ENCODE measurements at regions not wholly inside any gene's neighbourhood (a gene's known extent, or its start where the extent isn't known, plus 50 kb on each side); places are given as distances from the start of the nearest gene placed in this dataset.

- H3K36me3 ChIP-seq (ENCODE audit: control insufficient read depth, insufficient read depth, low read length), result no peaks in the 10 kb centered on the region
- H3K27ac ChIP-seq (ENCODE audit: low read depth, low read length), result no peak overlapping the region
- no peak overlapping the region for H4K5ac ChIP-seq (ENCODE audit: low read length)
- no peaks in the 10 kb centered on the region for H3K4me1 ChIP-seq (ENCODE audit: control insufficient read depth, low read depth, low read length)
- no peak overlapping the region for H2BK120ac ChIP-seq (ENCODE audit: low read depth, low read length)
- H2AK5ac ChIP-seq (ENCODE audit: low read length), result no peak overlapping the region
- H3K4me3 ChIP-seq (ENCODE audit: low read length), result no peak overlapping the region
- H2BK5ac ChIP-seq (ENCODE audit: low read length), result no peak overlapping the region
- no peak overlapping the region for H4K8ac ChIP-seq (ENCODE audit: low read depth, low read length)
- H3K79me1 ChIP-seq (ENCODE audit: low read length), result no peaks in the 10 kb centered on the region
- DNase-seq, result no peak
- WGBS (ENCODE audit: extremely low coverage, insufficient coverage, low lambda C conversion rate), result no CpG with 5 or more reads among the region's 3 CpGs
- H2BK15ac ChIP-seq (replicated peaks; ENCODE audit: low read depth), result no peak overlapping the region
- H3K56ac ChIP-seq (ENCODE audit: low read length), result no peak overlapping the region
- no peak overlapping the region for H3K23ac ChIP-seq (ENCODE audit: low read length)
- H3K9ac ChIP-seq (ENCODE audit: low read length), result no peak overlapping the region
- no peak overlapping the region for H3K4me2 ChIP-seq (ENCODE audit: low read length)
- H3K18ac ChIP-seq (ENCODE audit: low read length), result no peak overlapping the region
- H3K4ac ChIP-seq (ENCODE audit: low read depth, low read length), result no peak overlapping the region
- H3K79me2 ChIP-seq (ENCODE audit: control insufficient read depth, insufficient read depth, low read length), result no peaks in the 10 kb centered on the region
- H3K27me3 ChIP-seq (ENCODE audit: insufficient read depth, low read length, poor library complexity), result no peaks in the 10 kb centered on the region
Measured at GRCh38 chr15:92243227-92243626, 150.5 kb upstream of the ST8SIA2 start.

- no peaks in the 10 kb centered on the region for H3K4me1 ChIP-seq (ENCODE audit: control insufficient read depth, low read depth, low read length)
- no CpG with 5 or more reads among the region's 1 CpG for WGBS (ENCODE audit: extremely low coverage, insufficient coverage, low lambda C conversion rate)
Measured at GRCh38 chr15:92244703-92245102, 149.0 kb upstream of the ST8SIA2 start.

DNA sequence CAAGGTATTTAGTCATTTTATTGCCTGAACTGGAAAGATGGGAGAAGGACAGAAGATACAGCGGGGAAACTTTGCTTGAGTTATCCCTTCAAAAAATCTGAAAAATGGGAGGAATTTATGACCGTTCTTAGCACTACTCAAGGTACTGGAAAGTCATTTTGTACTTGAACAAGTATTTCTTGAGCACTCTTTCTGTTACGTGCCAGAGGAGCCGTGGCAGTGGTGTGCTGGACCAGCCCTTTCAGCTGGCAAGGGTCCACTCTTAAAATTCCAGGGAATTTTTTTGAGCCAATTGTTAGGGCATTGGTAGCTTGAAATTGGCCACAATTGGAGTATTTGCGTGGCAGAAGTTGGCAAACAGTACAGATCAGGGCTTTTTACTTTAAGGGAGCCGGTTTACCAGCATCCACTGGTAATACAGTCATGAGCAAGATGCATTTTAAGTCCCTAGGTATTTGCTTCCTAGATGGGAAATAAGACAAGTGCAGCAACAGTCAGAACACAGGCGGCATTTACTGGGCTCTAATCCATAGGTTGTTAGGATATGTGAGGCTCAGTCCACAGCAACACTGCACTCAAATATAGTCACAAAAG lies 145.9 kb upstream of the ST8SIA2 start:
- H3K4me3 ChIP-seq (ENCODE audit: low read length), result no peak overlapping the region
- H3K4ac ChIP-seq (ENCODE audit: low read depth, low read length), result no peak overlapping the region
- no peaks in the 10 kb centered on the region for H3K27me3 ChIP-seq (ENCODE audit: insufficient read depth, low read length, poor library complexity)
- no peak overlapping the region for H3K56ac ChIP-seq (ENCODE audit: low read length)
- no peaks in the 10 kb centered on the region for H3K79me1 ChIP-seq (ENCODE audit: low read length)
- no peak overlapping the region for H2BK5ac ChIP-seq (ENCODE audit: low read length)
- H3K4me1 ChIP-seq (ENCODE audit: control insufficient read depth, low read depth, low read length), result no peaks in the 10 kb centered on the region
- no peaks in the 10 kb centered on the region for H3K79me2 ChIP-seq (ENCODE audit: control insufficient read depth, insufficient read depth, low read length)
- DNase-seq, result no peak
- no peak overlapping the region for H4K5ac ChIP-seq (ENCODE audit: low read length)
- no peak overlapping the region for H2BK120ac ChIP-seq (ENCODE audit: low read depth, low read length)
- no peak overlapping the region for H3K27ac ChIP-seq (ENCODE audit: low read depth, low read length)
- H2AK5ac ChIP-seq (ENCODE audit: low read length), result no peak overlapping the region
- WGBS (ENCODE audit: extremely low coverage, insufficient coverage, low lambda C conversion rate), result no CpG with 5 or more reads among the region's 7 CpGs
- no peak overlapping the region for H3K4me2 ChIP-seq (ENCODE audit: low read length)
- H3K23ac ChIP-seq (ENCODE audit: low read length), result no peak overlapping the region
- H3K18ac ChIP-seq (ENCODE audit: low read length), result peak overlapping the region; percentile 51
- no peak overlapping the region for H2BK15ac ChIP-seq (replicated peaks; ENCODE audit: low read depth)
- no peak overlapping the region for H4K8ac ChIP-seq (ENCODE audit: low read depth, low read length)
- H3K9ac ChIP-seq (ENCODE audit: low read length), result no peak overlapping the region
- H3K36me3 ChIP-seq (ENCODE audit: control insufficient read depth, insufficient read depth, low read length), result no peaks in the 10 kb centered on the region

More at GRCh38 chr15:92244703-92245102, 149.0 kb upstream of the ST8SIA2 start:
- no peak overlapping the region for H2BK15ac ChIP-seq (replicated peaks; ENCODE audit: low read depth)
- no peaks in the 10 kb centered on the region for H3K79me2 ChIP-seq (ENCODE audit: control insufficient read depth, insufficient read depth, low read length)
- H3K79me1 ChIP-seq (ENCODE audit: low read length), result no peaks in the 10 kb centered on the region
- no peak overlapping the region for H3K56ac ChIP-seq (ENCODE audit: low read length)
- no peak overlapping the region for H2AK5ac ChIP-seq (ENCODE audit: low read length)
- no peak overlapping the region for H4K5ac ChIP-seq (ENCODE audit: low read length)
- H2BK120ac ChIP-seq (ENCODE audit: low read depth, low read length), result no peak overlapping the region
- H3K4me2 ChIP-seq (ENCODE audit: low read length), result no peak overlapping the region
- H4K8ac ChIP-seq (ENCODE audit: low read depth, low read length), result no peak overlapping the region
- H3K18ac ChIP-seq (ENCODE audit: low read length), result no peak overlapping the region
- no peak overlapping the region for H3K23ac ChIP-seq (ENCODE audit: low read length)
- DNase-seq, result peak; percentile 11
- H3K4me3 ChIP-seq (ENCODE audit: low read length), result no peak overlapping the region
- no peaks in the 10 kb centered on the region for H3K36me3 ChIP-seq (ENCODE audit: control insufficient read depth, insufficient read depth, low read length)
- no peak overlapping the region for H2BK5ac ChIP-seq (ENCODE audit: low read length)
- no peak overlapping the region for H3K4ac ChIP-seq (ENCODE audit: low read depth, low read length)
- no peak overlapping the region for H3K27ac ChIP-seq (ENCODE audit: low read depth, low read length)
- no peaks in the 10 kb centered on the region for H3K27me3 ChIP-seq (ENCODE audit: insufficient read depth, low read length, poor library complexity)
- no peak overlapping the region for H3K9ac ChIP-seq (ENCODE audit: low read length)

- Histone ChIP-seq H3K79me1 (ENCODE audit: low read length) (no peaks in the 10 kb centered on the region), H4K8ac (ENCODE audit: low read depth, low read length) (no peak overlapping the region), H3K23ac (ENCODE audit: low read length) (no peak overlapping the region), H2BK15ac (replicated peaks; ENCODE audit: low read depth) (no peak overlapping the region), H3K36me3 (ENCODE audit: control insufficient read depth, insufficient read depth, low read length) (no peaks in the 10 kb centered on the region), H3K79me2 (ENCODE audit: control insufficient read depth, insufficient read depth, low read length) (no peaks in the 10 kb centered on the region), H3K9ac (ENCODE audit: low read length) (no peak overlapping the region), H4K5ac (ENCODE audit: low read length) (no peak overlapping the region), H3K27me3 (ENCODE audit: insufficient read depth, low read length, poor library complexity) (no peaks in the 10 kb centered on the region), H3K56ac (ENCODE audit: low read length) (no peak overlapping the region), H2BK120ac (ENCODE audit: low read depth, low read length) (no peak overlapping the region), H3K4ac (ENCODE audit: low read depth, low read length) (no peak overlapping the region), H2AK5ac (ENCODE audit: low read length) (no peak overlapping the region), H3K18ac (ENCODE audit: low read length) (no peak overlapping the region), H3K4me3 (ENCODE audit: low read length) (no peak overlapping the region), H3K4me1 (ENCODE audit: control insufficient read depth, low read depth, low read length) (peaks cover 11% of the 10 kb centered on the region), H3K4me2 (ENCODE audit: low read length) (no peak overlapping the region), H3K27ac (ENCODE audit: low read depth, low read length) (no peak overlapping the region), H2BK5ac (ENCODE audit: low read length) (no peak overlapping the region)
- no CpG with 5 or more reads among the region's 14 CpGs for WGBS (ENCODE audit: extremely low coverage, insufficient coverage, low lambda C conversion rate)
- DNase-seq, result no peak
Measured at GRCh38 chr15:92266796-92267685, 126.6 kb upstream of the ST8SIA2 start.

GRCh38 chr15:92268900-92269299 lies 124.8 kb upstream of the ST8SIA2 start:
- no peak overlapping the region for H4K8ac ChIP-seq (ENCODE audit: low read depth, low read length)
- no peak overlapping the region for H2BK15ac ChIP-seq (replicated peaks; ENCODE audit: low read depth)
- no peak overlapping the region for H2BK5ac ChIP-seq (ENCODE audit: low read length)
- H3K18ac ChIP-seq (ENCODE audit: low read length), result no peak overlapping the region
- no peak overlapping the region for H3K4me3 ChIP-seq (ENCODE audit: low read length)
- H3K4ac ChIP-seq (ENCODE audit: low read depth, low read length), result no peak overlapping the region
- H3K23ac ChIP-seq (ENCODE audit: low read length), result no peak overlapping the region
- no peak overlapping the region for H4K5ac ChIP-seq (ENCODE audit: low read length)
- peaks cover 11% of the 10 kb centered on the region for H3K4me1 ChIP-seq (ENCODE audit: control insufficient read depth, low read depth, low read length)
- peak; percentile 86 for DNase-seq
- no peak overlapping the region for H2AK5ac ChIP-seq (ENCODE audit: low read length)
- no peak overlapping the region for H3K4me2 ChIP-seq (ENCODE audit: low read length)
- no peak overlapping the region for H2BK120ac ChIP-seq (ENCODE audit: low read depth, low read length)
- WGBS (ENCODE audit: extremely low coverage, insufficient coverage, low lambda C conversion rate), result no CpG with 5 or more reads among the region's 3 CpGs
- H3K9ac ChIP-seq (ENCODE audit: low read length), result no peak overlapping the region
- H3K36me3 ChIP-seq (ENCODE audit: control insufficient read depth, insufficient read depth, low read length), result no peaks in the 10 kb centered on the region
- no peaks in the 10 kb centered on the region for H3K79me2 ChIP-seq (ENCODE audit: control insufficient read depth, insufficient read depth, low read length)
- no peaks in the 10 kb centered on the region for H3K79me1 ChIP-seq (ENCODE audit: low read length)
- H3K27me3 ChIP-seq (ENCODE audit: insufficient read depth, low read length, poor library complexity), result no peaks in the 10 kb centered on the region
- H3K27ac ChIP-seq (ENCODE audit: low read depth, low read length), result no peak overlapping the region
- H3K56ac ChIP-seq (ENCODE audit: low read length), result no peak overlapping the region

Data from mesendoderm (in vitro differentiated cells).